ENCODE measurements at regions not wholly inside any gene's neighbourhood (a gene's known extent, or its start where the extent isn't known, plus 50 kb on each side); places are given as distances from the start of the nearest gene placed in this dataset.

GRCh38 chr2:206368484-206368883 is 74.8 kb upstream of the ADAM23 start:
- no peak overlapping the region for H3K27ac ChIP-seq
- TF ChIP-seq CTCF (conservative IDR thresholded peaks at IDR 0.05), result no peak

- no peak for TF ChIP-seq CTCF (conservative IDR thresholded peaks at IDR 0.05)
- no peak overlapping the region for H3K27ac ChIP-seq
These were observed 74.3 kb upstream of the ADAM23 start for GRCh38 chr2:206368933-206369569.

GRCh38 chr2:206375956-206376355 is 67.4 kb upstream of the ADAM23 start:
- no peak for TF ChIP-seq CTCF (conservative IDR thresholded peaks at IDR 0.05)
- H3K27ac ChIP-seq, result no peak overlapping the region

GRCh38 chr2:206378835-206379234 is 64.5 kb upstream of the ADAM23 start:
- no peak for TF ChIP-seq CTCF (conservative IDR thresholded peaks at IDR 0.05)
- no peak overlapping the region for H3K27ac ChIP-seq

GRCh38 chr2:206379266-206379665 is 64.1 kb upstream of the ADAM23 start:
- no peak for TF ChIP-seq CTCF (conservative IDR thresholded peaks at IDR 0.05)

GRCh38 chr2:206379886-206380285 is 63.4 kb upstream of the ADAM23 start:
- no peak overlapping the region for H3K27ac ChIP-seq

More at GRCh38 chr2:206379266-206379665, 64.1 kb upstream of the ADAM23 start:
- H3K27ac ChIP-seq, result no peak overlapping the region

GRCh38 chr2:206381881-206382280 is 61.5 kb upstream of the ADAM23 start:
- TF ChIP-seq CTCF (conservative IDR thresholded peaks at IDR 0.05), result no peak

More at GRCh38 chr2:206379886-206380285, 63.4 kb upstream of the ADAM23 start:
- no peak for TF ChIP-seq CTCF (conservative IDR thresholded peaks at IDR 0.05)

More at GRCh38 chr2:206381881-206382280, 61.5 kb upstream of the ADAM23 start:
- H3K27ac ChIP-seq, result no peak overlapping the region

Measured in VCaP (cell line).